Nephron (organoid): ENCODE measurements at regions not wholly inside any gene's neighbourhood (a gene's known extent, or its start where the extent isn't known, plus 50 kb on each side); places are given as distances from the start of the nearest gene placed in this dataset.
"Not testable (repeated sequence)": the region's sequence is repeated elsewhere in the genome, so short reads cannot be mapped to it uniquely, and the experiment has no call there.

Experiments
- H3K27ac Mint-ChIP-seq, 3 experiments: 2 replicates each; pipeline ENCODE4 v1.8.0; 2020; ENCODE audit warnings: mixed read lengths in 3 of 3, mild to moderate bottlenecking in 2 of 3, moderate library complexity in 1 of 3
- H3K27me3 Mint-ChIP-seq: 2 replicates; pipeline ENCODE4 v1.8.0; 2021; ENCODE audit warnings: low read depth, mild to moderate bottlenecking, moderate library complexity, mixed read lengths
- H3K36me3 Mint-ChIP-seq: 2 replicates; pipeline ENCODE4 v1.8.0; 2020; ENCODE audit warnings: low read depth, mixed read lengths
- H3K4me1 Mint-ChIP-seq: 2 replicates; pipeline ENCODE4 v1.8.0; 2020; ENCODE audit warnings: mixed read lengths
- H3K4me3 Mint-ChIP-seq, 3 experiments: 2 replicates each; pipeline ENCODE4 v1.8.0; 2020; ENCODE audit warnings: mild to moderate bottlenecking in 3 of 3, mixed read lengths in 3 of 3, moderate library complexity in 2 of 3
- H3K9me3 Mint-ChIP-seq: 2 replicates; pipeline ENCODE4 v1.8.0; 2020; ENCODE audit warnings: mixed read lengths
- CTCF ChIP-seq, 3 experiments: fragments of 200-600 bp; sonication (generic); IDR thresholded peaks; one replicate each; pipeline ENCODE4 v1.5.0; 2021; ENCODE audit warnings: antibody characterized with exemption in 3 of 3; ENCODE audit not compliant: unreplicated experiment in 3 of 3

- peaks cover 8% of the 10 kb centered on the region for H3K9me3 Mint-ChIP-seq
- no peak overlapping the region for H3K27ac Mint-ChIP-seq
- peaks cover 5% of the 10 kb centered on the region for H3K27me3 Mint-ChIP-seq
- H3K4me1 Mint-ChIP-seq = peaks cover 41% of the 10 kb centered on the region
- peaks cover under 1% of the 10 kb centered on the region for H3K36me3 Mint-ChIP-seq
- no peak overlapping the region for H3K4me3 Mint-ChIP-seq
- no peak for TF ChIP-seq CTCF (IDR thresholded peaks at IDR 0.05; ENCODE audit: unreplicated experiment in 3 of 3)
These were observed 163.3 kb downstream of the MEX3B start for GRCh38 chr15:81882504-81882903.

GRCh38 chr15:81880833-81881232 is 165.0 kb downstream of the MEX3B start:
- H3K4me3 Mint-ChIP-seq = no peak overlapping the region
- no peak overlapping the region for H3K27ac Mint-ChIP-seq
- peaks cover 34% of the 10 kb centered on the region for H3K4me1 Mint-ChIP-seq
- peaks cover 4% of the 10 kb centered on the region for H3K36me3 Mint-ChIP-seq
- no peak for TF ChIP-seq CTCF (IDR thresholded peaks at IDR 0.05; ENCODE audit: unreplicated experiment in 3 of 3)
- peaks cover under 1% of the 10 kb centered on the region for H3K27me3 Mint-ChIP-seq
- peaks cover 7% of the 10 kb centered on the region for H3K9me3 Mint-ChIP-seq

DNA sequence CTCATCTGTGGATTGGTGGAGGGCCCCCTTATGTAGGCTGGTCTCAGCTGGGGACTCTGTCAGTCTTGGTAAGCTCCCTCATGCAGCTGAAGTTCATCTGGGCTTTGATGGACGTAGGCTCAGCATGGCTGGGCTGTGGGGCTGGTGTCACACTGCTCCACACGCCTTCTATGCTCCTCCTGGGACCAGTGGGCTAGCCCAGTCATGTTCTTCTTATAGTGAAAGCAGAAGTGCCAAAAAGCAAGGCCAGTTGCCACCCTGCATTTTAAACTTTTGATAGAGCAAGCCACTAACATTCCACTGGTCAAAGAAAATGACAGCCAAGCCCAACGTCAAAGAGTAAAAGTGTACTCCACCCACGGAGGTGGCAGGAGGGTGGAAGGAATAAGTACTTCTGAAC is 165.5 kb downstream of the MEX3B start:
- H3K27ac Mint-ChIP-seq = no peak overlapping the region
- H3K36me3 Mint-ChIP-seq = peaks cover 4% of the 10 kb centered on the region
- TF ChIP-seq CTCF (IDR thresholded peaks at IDR 0.05; ENCODE audit: unreplicated experiment in 3 of 3) = no peak
- H3K9me3 Mint-ChIP-seq = peaks cover 7% of the 10 kb centered on the region
- peaks cover 33% of the 10 kb centered on the region for H3K4me1 Mint-ChIP-seq
- H3K4me3 Mint-ChIP-seq = no peak overlapping the region
- H3K27me3 Mint-ChIP-seq = no peaks in the 10 kb centered on the region

DNA sequence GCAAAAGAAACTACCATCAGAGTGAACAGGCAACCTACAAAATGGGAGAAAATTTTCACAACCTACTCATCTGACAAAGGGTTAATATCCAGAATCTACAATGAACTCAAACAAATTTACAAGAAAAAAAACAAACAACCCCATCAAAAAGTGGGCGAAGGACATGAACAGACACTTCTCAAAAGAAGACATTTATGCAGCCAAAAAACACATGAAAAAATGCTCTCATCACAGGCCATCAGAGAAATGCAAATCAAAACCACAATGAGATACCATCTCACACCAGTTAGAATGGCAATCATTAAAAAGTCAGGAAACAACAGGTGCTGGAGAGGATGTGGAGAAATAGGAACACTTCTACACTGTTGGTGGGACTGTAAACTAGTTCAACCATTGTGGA is 170.1 kb downstream of the MEX3B start:
- not testable (repeated sequence) for H3K27me3 Mint-ChIP-seq, H3K9me3 Mint-ChIP-seq, H3K36me3 Mint-ChIP-seq, H3K27ac Mint-ChIP-seq, H3K4me3 Mint-ChIP-seq
- peaks cover 23% of the 10 kb centered on the region for H3K4me1 Mint-ChIP-seq

DNA sequence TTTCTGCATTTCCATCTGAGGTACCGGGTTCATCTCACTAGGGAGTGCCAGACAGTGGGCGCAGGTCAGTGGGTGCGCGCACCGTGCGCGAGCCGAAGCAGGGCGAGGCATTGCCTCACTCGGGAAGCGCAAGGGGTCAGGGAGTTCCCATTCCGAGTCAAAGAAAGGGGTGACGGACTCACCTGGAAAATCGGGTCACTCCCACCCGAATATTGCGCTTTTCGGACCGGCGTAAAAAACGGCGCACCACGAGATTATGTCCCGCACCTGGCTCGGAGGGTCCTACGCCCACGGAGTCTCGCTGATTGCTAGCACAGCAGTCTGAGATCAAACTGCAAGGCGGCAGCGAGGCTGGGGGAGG is 175.1 kb downstream of the MEX3B start:
- Mint-ChIP-seq H3K27ac (peak overlapping the region; percentile 77 to 87 (median 85)), H3K36me3 (peaks cover 13% of the 10 kb centered on the region), H3K4me3 (peak overlapping the region; percentile 66 to 87 (median 85))
- H3K27me3 Mint-ChIP-seq, H3K9me3 Mint-ChIP-seq, H3K4me1 Mint-ChIP-seq: not testable (repeated sequence)

DNA sequence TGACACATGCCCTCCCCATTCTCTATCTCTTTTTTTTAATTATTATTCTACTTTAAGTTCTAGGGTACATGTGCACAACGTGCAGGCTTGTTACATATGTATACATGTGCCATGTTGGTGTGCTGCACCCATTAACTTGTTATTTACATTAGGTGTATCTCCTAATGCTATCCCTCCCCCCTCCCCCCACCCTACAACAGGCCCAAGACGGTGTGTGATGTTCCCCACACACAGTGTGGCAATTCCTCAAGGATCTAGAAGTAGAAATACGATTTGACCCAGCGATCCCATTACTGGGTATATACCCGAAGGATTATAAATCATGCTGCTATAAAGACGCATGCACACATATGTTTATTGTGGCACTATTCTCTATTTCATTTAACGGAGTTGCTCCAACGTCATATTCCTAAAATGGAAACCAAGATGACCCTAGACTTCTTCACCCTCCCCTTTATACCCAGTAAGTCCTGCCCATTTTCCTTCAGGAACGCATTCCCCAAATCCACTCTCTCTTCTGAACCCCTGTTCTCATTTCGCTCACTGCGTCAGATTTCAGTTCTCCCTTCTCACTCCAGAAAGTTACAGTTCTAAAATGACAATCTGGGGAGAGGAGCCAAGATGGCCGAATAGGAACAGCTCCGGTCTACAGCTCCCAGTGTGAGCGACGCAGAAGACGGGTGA is 175.6 kb downstream of the MEX3B start:
- H3K4me3 Mint-ChIP-seq = peak overlapping the region; percentile 66 to 87 (median 85)

DNA sequence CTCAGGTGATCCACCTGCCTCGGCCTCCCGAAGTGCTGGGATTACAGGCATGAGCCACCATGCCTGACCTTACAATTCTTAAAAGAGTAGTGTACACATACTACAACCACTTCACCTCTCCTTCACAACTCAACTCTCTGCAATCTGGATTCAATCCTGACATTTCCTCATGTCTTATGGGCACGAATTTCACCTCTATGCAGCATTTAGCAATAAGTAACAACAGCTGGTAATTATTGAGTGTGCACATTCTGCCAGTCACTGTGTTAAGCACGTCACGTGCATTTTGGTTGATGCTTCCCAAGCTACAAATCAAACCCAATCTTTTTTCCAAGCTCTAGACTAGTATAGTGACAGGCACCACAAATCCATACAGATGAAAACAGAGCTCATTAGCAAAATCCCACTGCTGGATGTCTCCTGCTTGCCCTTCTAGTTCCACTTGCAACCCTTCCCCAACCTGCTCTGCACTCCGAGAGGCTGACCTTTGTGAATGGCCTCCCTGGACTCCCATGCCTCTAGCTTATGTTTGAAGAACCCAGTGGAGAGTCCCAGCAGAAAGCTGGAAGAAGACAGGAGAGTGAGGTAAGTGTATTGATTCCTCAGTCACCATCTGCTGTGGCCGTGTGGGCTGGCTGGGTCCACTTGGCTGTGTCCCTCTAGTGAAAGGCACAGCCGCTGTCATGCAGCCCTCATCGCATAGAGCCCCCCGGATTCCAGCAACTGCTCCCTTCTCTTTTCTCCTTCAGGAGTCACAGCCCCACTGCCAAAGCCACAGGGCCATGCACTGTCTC is 176.5 kb downstream of the MEX3B start:
- no peak overlapping the region for H3K4me3 Mint-ChIP-seq
- H3K27me3 Mint-ChIP-seq = peaks cover 3% of the 10 kb centered on the region
- peak overlapping the region in 1 of 3 experiments; percentile 60 for H3K27ac Mint-ChIP-seq
- no peaks in the 10 kb centered on the region for H3K4me1 Mint-ChIP-seq
- H3K36me3 Mint-ChIP-seq = peaks cover 17% of the 10 kb centered on the region
- TF ChIP-seq CTCF (IDR thresholded peaks at IDR 0.05; ENCODE audit: unreplicated experiment in 3 of 3) = no peak
- H3K9me3 Mint-ChIP-seq = peaks cover 14% of the 10 kb centered on the region

More for the DNA sequence above, 175.6 kb downstream of the MEX3B start:
- H3K27me3 Mint-ChIP-seq, H3K4me1 Mint-ChIP-seq, H3K9me3 Mint-ChIP-seq: not testable (repeated sequence)
- H3K36me3 Mint-ChIP-seq = peaks cover 13% of the 10 kb centered on the region
- H3K27ac Mint-ChIP-seq = peak overlapping the region; percentile 77 to 87 (median 85)
